IMR-90 (cell line): ENCODE measurements at regions not wholly inside any gene's neighbourhood (a gene's known extent, or its start where the extent isn't known, plus 50 kb on each side); places are given as distances from the start of the nearest gene placed in this dataset.

Experiments used
- ATAC-seq: fragments of 200-7000 bp; cut with Tn5 transposase; 2 replicates; pipeline ENCODE4 v1.9.1; 2020; ENCODE audit warnings: low read depth, mild to moderate bottlenecking, moderate library complexity
- BruUV-seq: library from RNA; stranded (reverse); fragments of 400-500 nt; replicated peaks from 2 replicates; lab custom pipeline; 2021; lab: Mats Ljungman, UMichigan
- CTCF ChIA-PET: fragments of 300-600 bp; formaldehyde crosslinking; extraction: SDS; loops from one replicate; lab custom pipeline; 2021; ENCODE audit warnings: antibody characterized with exemption; lab: Yijun Ruan, JAX
- POLR2A ChIA-PET: fragments of 300-600 bp; sonication (Branson Sonifier 250); formaldehyde crosslinking; loops from one replicate; lab custom pipeline; 2022; ENCODE audit warnings: antibody characterized with exemption; ENCODE audit not compliant: unreplicated experiment; lab: Charles Lee
- DNase-seq: peaks from one replicate; pipeline ENCODE4 v3.0.0; 2013
- H2AFZ ChIP-seq: replicated peaks from 2 replicates; pipeline ENCODE3; 2013; ENCODE audit warnings: low read length, mild to moderate bottlenecking; ENCODE audit not compliant: poor library complexity
- H2AK5ac ChIP-seq: 2 replicates; pipeline ENCODE4 v1.6.1; 2013; ENCODE audit warnings: low read depth, low read length, inconsistent platforms
- H2AK9ac ChIP-seq: replicated peaks from 2 replicates; pipeline ENCODE3; 2013; ENCODE audit warnings: mild to moderate bottlenecking, low read depth, low read length, moderate library complexity; ENCODE audit not compliant: poor library complexity
- H2BK120ac ChIP-seq: 2 replicates; pipeline ENCODE4 v1.6.1; 2013; ENCODE audit warnings: low read depth, low read length, inconsistent platforms
- H2BK15ac ChIP-seq: 3 replicates; pipeline ENCODE4 v1.6.1; 2013; ENCODE audit warnings: low read depth, low read length, inconsistent platforms
- H2BK20ac ChIP-seq: 2 replicates; pipeline ENCODE4 v1.6.1; 2013; ENCODE audit warnings: low read depth, mild to moderate bottlenecking, inconsistent platforms, low read length, moderate library complexity
- H2BK5ac ChIP-seq: 2 replicates; pipeline ENCODE4 v1.6.1; 2013; ENCODE audit warnings: mild to moderate bottlenecking, low read depth, low read length, inconsistent platforms; ENCODE audit not compliant: poor library complexity, severe bottlenecking
- H3K14ac ChIP-seq: replicated peaks from 2 replicates; pipeline ENCODE4 v1.6.1; 2013; ENCODE audit warnings: low read depth, low read length, inconsistent platforms
- H3K18ac ChIP-seq: 2 replicates; pipeline ENCODE4 v1.6.1; 2013; ENCODE audit warnings: low read depth, low read length, control low read depth
- H3K23ac ChIP-seq: 2 replicates; pipeline ENCODE4 v1.6.1; 2013; ENCODE audit warnings: low read depth, low read length, inconsistent platforms
- H3K27ac ChIP-seq: 2 replicates; pipeline ENCODE4 v1.5.1; 2013; ENCODE audit warnings: mild to moderate bottlenecking, control low read depth, low read length; ENCODE audit not compliant: insufficient read depth
- H3K27me3 ChIP-seq: 2 replicates; pipeline ENCODE4 v1.6.1; 2013; ENCODE audit warnings: low read length; ENCODE audit not compliant: control insufficient read depth, insufficient read depth
- H3K36me3 ChIP-seq: 2 replicates; pipeline ENCODE4 v1.6.1; 2013; ENCODE audit warnings: low read length, mixed read lengths; ENCODE audit not compliant: control insufficient read depth, insufficient read depth
- H3K4ac ChIP-seq: 2 replicates; pipeline ENCODE4 v1.6.1; 2013; ENCODE audit warnings: low read depth, low read length, inconsistent platforms
- H3K4me1 ChIP-seq: 2 replicates; pipeline ENCODE4 v1.6.1; 2013; ENCODE audit warnings: low read length, mixed read lengths; ENCODE audit not compliant: control insufficient read depth, insufficient read depth
- H3K4me2 ChIP-seq: 2 replicates; pipeline ENCODE4 v1.6.1; 2013; ENCODE audit warnings: low read depth, mild to moderate bottlenecking, control low read depth, low read length, moderate library complexity
- H3K4me3 ChIP-seq: 2 replicates; pipeline ENCODE4 v1.5.1; 2013; ENCODE audit warnings: low read depth, mild to moderate bottlenecking, control low read depth, low read length, moderate library complexity; ENCODE audit not compliant: insufficient read depth
- H3K56ac ChIP-seq: 2 replicates; pipeline ENCODE4 v1.6.1; 2013; ENCODE audit warnings: low read length, inconsistent platforms; ENCODE audit not compliant: insufficient read depth; ENCODE audit errors: extremely low read depth
- H3K79me1 ChIP-seq, 2 experiments: 2 replicates each; pipeline ENCODE4 v1.6.1; 2013; ENCODE audit warnings: low read length in 2 of 2, inconsistent platforms in 1 of 2, low read depth in 1 of 2
- H3K9ac ChIP-seq: 2 replicates; pipeline ENCODE4 v1.6.1; 2013; ENCODE audit warnings: low read depth, low read length, control low read depth
- H3K9me1 ChIP-seq: 2 replicates; pipeline ENCODE4 v1.6.1; 2013; ENCODE audit warnings: low read length, inconsistent platforms; ENCODE audit not compliant: insufficient read depth
- H3K9me3 ChIP-seq: 2 replicates; pipeline ENCODE4 v1.6.1; 2013; ENCODE audit warnings: low read length; ENCODE audit not compliant: control insufficient read depth, insufficient read depth
- H4K20me1 ChIP-seq: 2 replicates; pipeline ENCODE4 v1.6.1; 2013; ENCODE audit warnings: low read length, inconsistent platforms; ENCODE audit not compliant: insufficient read depth
- H4K5ac ChIP-seq: 2 replicates; pipeline ENCODE4 v1.6.1; 2013; ENCODE audit warnings: mild to moderate bottlenecking, low read depth, low read length, control low read depth
- H4K8ac ChIP-seq, 2 experiments: 2 replicates each; pipeline ENCODE4 v1.6.1; 2013; ENCODE audit warnings: low read depth in 2 of 2, low read length in 2 of 2, control low read depth in 1 of 2, inconsistent platforms in 1 of 2
- H4K91ac ChIP-seq: 2 replicates; pipeline ENCODE4 v1.6.1; 2013; ENCODE audit warnings: low read depth, low read length, inconsistent platforms; ENCODE audit not compliant: insufficient read depth
- CHD1 ChIP-seq: IDR thresholded peaks from 2 replicates; pipeline ENCODE4 v1.6.1; 2012; ENCODE audit warnings: low read depth, low read length, improper control_type of control experiment
- MXI1 ChIP-seq: IDR thresholded peaks from 2 replicates; pipeline ENCODE4 v1.6.1; 2012; ENCODE audit warnings: low read depth, mild to moderate bottlenecking, low read length, moderate library complexity, borderline replicate concordance
- WGBS, 2 experiments: methylation state at CpG; one replicate each; pipeline versions ENCODE4 v1.1.5 to v1.1.7; 2013; ENCODE audit warnings: missing lambda C conversion rate in 2 of 2; ENCODE audit not compliant: insufficient read length in 1 of 2; ENCODE audit errors: extremely low coverage in 2 of 2; 5-methylcytosine and 5-hydroxymethylcytosine counted together
- dilution Hi-C: fragments of 300-500 bp; cut with HindIII; formaldehyde crosslinking; loops from one replicate; pipeline ENCODE4 v1.14.3; 2018; ENCODE audit warnings: low sequenced_read_pairs; ENCODE audit not compliant: unreplicated experiment
- in situ Hi-C: fragments of 300-500 bp; cut with MboI; formaldehyde crosslinking; loops from 3 replicates; pipeline ENCODE4 v1.14.3; 2019; ENCODE audit warnings: low sequenced_read_pairs, inconsistent platforms, mixed read lengths
- intact Hi-C: fragments of 100-400 bp; cut with micrococcal nuclease; formaldehyde crosslinking; loops from 2 replicates; pipeline ENCODE4 v1.10.0; 2022

- H3K4me1 ChIP-seq = no peaks in the 10 kb centered on the region
- H3K4ac ChIP-seq = no peak overlapping the region
- TF ChIP-seq MXI1 (no peak), CHD1 (no peak)
- H3K14ac ChIP-seq = no peak overlapping the region
- no CpG with 5 or more reads among the region's 12 CpGs for WGBS, 2 experiments
- intact Hi-C loops (no loop called here), dilution Hi-C loops (no loop called here), in situ Hi-C loops (no loop called here)
- H3K27ac ChIP-seq = no peak overlapping the region
- ATAC-seq = no peak
- no peaks in the 10 kb centered on the region for H3K9me3 ChIP-seq
- H2BK5ac ChIP-seq = no peak overlapping the region
- no peak overlapping the region for H3K9ac ChIP-seq
- H2BK20ac ChIP-seq = no peak overlapping the region
- H4K5ac ChIP-seq = no peak overlapping the region
- no peak overlapping the region for H3K18ac ChIP-seq
- no peak for DNase-seq
- no peak overlapping the region for H2AFZ ChIP-seq
- H4K8ac ChIP-seq = no peak overlapping the region
- POLR2A ChIA-PET = no interaction called here
- H2BK120ac ChIP-seq = no peak overlapping the region
- H4K91ac ChIP-seq = no peak overlapping the region
- no peak overlapping the region for H2AK5ac ChIP-seq
- H4K20me1 ChIP-seq = no peaks in the 10 kb centered on the region
- no peaks in the 10 kb centered on the region for H3K36me3 ChIP-seq
- H3K23ac ChIP-seq = no peak overlapping the region
- CTCF ChIA-PET = no interaction called here
- H3K79me1 ChIP-seq = no peaks in the 10 kb centered on the region
- no peak overlapping the region for H3K56ac ChIP-seq
- no peaks in the 10 kb centered on the region for H3K9me1 ChIP-seq
- H3K27me3 ChIP-seq = peaks cover 5% of the 10 kb centered on the region; the same call in 1 of the 2 replicates
- no TSS peak for BruUV-seq
- H3K4me2 ChIP-seq = no peak overlapping the region
- H2BK15ac ChIP-seq = no peak overlapping the region
- H3K4me3 ChIP-seq = no peak overlapping the region
- H2AK9ac ChIP-seq = no peak overlapping the region
Observed at GRCh38 chr5:175773534-175774070, 97.8 kb upstream of the CPLX2 start.
